HEK293 (cell line): ENCODE measurements at regions not wholly inside any gene's neighbourhood (a gene's known extent, or its start where the extent isn't known, plus 50 kb on each side); places are given as distances from the start of the nearest gene placed in this dataset.
"Not testable (repeated sequence)": the region's sequence is repeated elsewhere in the genome, so short reads cannot be mapped to it uniquely, and the experiment has no call there.

Experiments
- CTCF ChIA-PET: fragments of 350-600 bp; formaldehyde crosslinking; extraction: SDS; loops from one replicate; lab custom pipeline; 2021; ENCODE audit warnings: antibody characterized with exemption; lab: Yijun Ruan, JAX
- POLR2A ChIA-PET: fragments of 300-600 bp; formaldehyde crosslinking; extraction: SDS; loops from one replicate; lab custom pipeline; 2020; ENCODE audit warnings: antibody characterized with exemption, inconsistent platforms; lab: Yijun Ruan, JAX
- H3K27ac ChIP-seq: fragments of 200-500 bp; sonication (Bioruptor generic); 2 replicates; pipeline ENCODE4 v1.5.1; 2014; ENCODE audit warnings: low read depth, low read length, control low read depth, inconsistent platforms; ENCODE audit errors: extremely low read depth
- H3K36me3 ChIP-seq, 2 experiments: fragments of 200-500 bp in 1 of 2; sonication (Bioruptor generic) in 1 of 2; 1 replicate in 1 of 2; 2 replicates in 1 of 2; pipeline ENCODE4 v1.5.1; 2014 to 2017; ENCODE audit warnings: inconsistent platforms in 2 of 2, low read length in 2 of 2; ENCODE audit not compliant: control insufficient read depth in 2 of 2, insufficient read depth in 1 of 2
- H3K4me1 ChIP-seq: fragments of 200-500 bp; sonication (Bioruptor generic); 2 replicates; pipeline ENCODE4 v1.5.1; 2014; ENCODE audit warnings: mild to moderate bottlenecking, low read length, inconsistent platforms; ENCODE audit not compliant: control insufficient read depth, insufficient read depth
- H3K4me3 ChIP-seq: 2 replicates; pipeline ENCODE4 v1.5.1; 2011; ENCODE audit warnings: low read depth, mild to moderate bottlenecking, control low read depth, low read length, moderate library complexity
- H3K9me3 ChIP-seq: fragments of 200-500 bp; sonication (Bioruptor generic); 2 replicates; pipeline ENCODE4 v1.5.1; 2014; ENCODE audit warnings: low read depth, low read length, inconsistent platforms; ENCODE audit not compliant: control insufficient read depth, insufficient read depth
- GLIS1 ChIP-seq: fragments of 450-650 bp; formaldehyde crosslinking; IDR thresholded peaks from 2 replicates; pipeline ENCODE4 v1.5.1; 2016; ENCODE audit warnings: missing biosample characterization, missing genetic modification characterization
- PRDM4 ChIP-seq: fragments of 450-650 bp; formaldehyde crosslinking; IDR thresholded peaks from 2 replicates; pipeline ENCODE4 v1.5.1; 2017; ENCODE audit warnings: missing biosample characterization, missing genetic modification characterization
- WT1 ChIP-seq: fragments of 450-650 bp; formaldehyde crosslinking; IDR thresholded peaks from 2 replicates; pipeline ENCODE4 v1.5.1; 2016; ENCODE audit warnings: missing biosample characterization, missing genetic modification characterization
- ZBTB11 ChIP-seq: fragments of 450-650 bp; formaldehyde crosslinking; conservative IDR thresholded peaks from 2 replicates; pipeline ENCODE4 v1.5.1; 2016; ENCODE audit warnings: low read depth, missing biosample characterization, missing genetic modification characterization
- ZNF132 ChIP-seq: fragments of 450-650 bp; formaldehyde crosslinking; IDR thresholded peaks from 2 replicates; pipeline ENCODE4 v1.5.1; 2017; ENCODE audit warnings: missing biosample characterization, missing genetic modification characterization, borderline replicate concordance
- ZNF169 ChIP-seq: fragments of 450-650 bp; formaldehyde crosslinking; IDR thresholded peaks from 2 replicates; pipeline ENCODE4 v1.5.1; 2016; ENCODE audit warnings: missing biosample characterization, missing genetic modification characterization
- ZNF248 ChIP-seq: fragments of 450-650 bp; formaldehyde crosslinking; IDR thresholded peaks from 2 replicates; pipeline ENCODE4 v1.5.1; 2017; ENCODE audit warnings: missing biosample characterization, missing genetic modification characterization
- ZNF292 ChIP-seq: fragments of 450-650 bp; formaldehyde crosslinking; IDR thresholded peaks from 2 replicates; pipeline ENCODE4 v1.5.1; 2016; ENCODE audit warnings: low read depth, missing biosample characterization, missing genetic modification characterization, borderline replicate concordance
- ZNF366 ChIP-seq: fragments of 450-650 bp; formaldehyde crosslinking; conservative IDR thresholded peaks from 2 replicates; pipeline ENCODE4 v1.5.1; 2016; ENCODE audit warnings: missing biosample characterization, missing genetic modification characterization
- ZNF391 ChIP-seq: fragments of 450-650 bp; formaldehyde crosslinking; IDR thresholded peaks from 2 replicates; pipeline ENCODE4 v1.5.1; 2016; ENCODE audit warnings: low read depth, missing biosample characterization, missing genetic modification characterization, borderline replicate concordance
- ZNF449 ChIP-seq: fragments of 450-650 bp; formaldehyde crosslinking; IDR thresholded peaks from 2 replicates; pipeline ENCODE4 v1.5.1; 2017; ENCODE audit warnings: missing biosample characterization, mild to moderate bottlenecking, missing genetic modification characterization, moderate library complexity
- ZNF629 ChIP-seq: fragments of 450-650 bp; formaldehyde crosslinking; IDR thresholded peaks from 2 replicates; pipeline ENCODE4 v1.5.1; 2017; ENCODE audit warnings: missing biosample characterization, missing genetic modification characterization
- ZNF654 ChIP-seq: fragments of 450-650 bp; formaldehyde crosslinking; IDR thresholded peaks from 2 replicates; pipeline ENCODE4 v1.5.1; 2016; ENCODE audit warnings: low read depth, missing biosample characterization, missing genetic modification characterization
- TF ChIP-seq, protein P1 (sequence below): fragments of 450-650 bp; formaldehyde crosslinking; IDR thresholded peaks from 2 replicates; pipeline ENCODE4 v1.5.1; 2016; ENCODE audit warnings: missing biosample characterization, missing genetic modification characterization, low read depth

GRCh38 chr7:89623018-89623672, 531.1 kb upstream of the STEAP1 start:
- CTCF ChIA-PET: interaction anchor here (0.6 to 2.1 kb wide), 11 partner anchors 9 to 1365 kb away, joined by 3 to 12 read pairs (median 3); no protein-coding TSS in a partner anchor
- POLR2A ChIA-PET: no interaction called here
- Histone ChIP-seq H3K4me1 (no peaks in the 10 kb centered on the region), H3K36me3 (no peaks in the 10 kb centered on the region), H3K27ac (no peak overlapping the region), H3K4me3 (no peak overlapping the region), H3K9me3 (no peaks in the 10 kb centered on the region)
- TF ChIP-seq ZNF169 (no peak), ZNF629 (no peak), WT1 (tag by site-specific recombination) (no peak), ZNF292 (tag by site-specific recombination) (no peak), ZBTB11 (tag by site-specific recombination) (no peak), ZNF366 (tag by site-specific recombination) (no peak), ZNF654 (peak; percentile 62), ZNF132 (no peak)

DNA sequence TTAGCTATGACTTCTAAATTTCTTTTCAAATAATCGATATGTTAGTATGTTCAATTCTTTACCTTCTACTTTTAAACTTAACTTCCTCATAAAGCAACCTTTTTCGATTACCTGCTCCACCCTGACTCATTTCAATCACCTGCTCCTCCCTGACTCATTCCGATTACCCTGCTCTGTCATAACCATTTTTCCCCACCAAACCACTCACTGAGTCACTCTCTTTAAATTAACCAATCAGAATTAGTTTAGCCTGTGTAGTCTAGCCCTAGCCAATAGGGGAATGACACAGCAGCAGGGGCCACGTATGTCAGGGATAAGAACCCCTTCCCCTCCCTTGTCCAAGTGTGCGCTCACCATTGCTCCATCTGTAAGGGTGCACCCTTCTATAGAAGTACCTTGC, 530.1 kb upstream of the STEAP1 start:
- POLR2A ChIA-PET, CTCF ChIA-PET, H3K4me3 ChIP-seq, H3K36me3 ChIP-seq, H3K27ac ChIP-seq, H3K4me1 ChIP-seq, H3K9me3 ChIP-seq: not testable (repeated sequence)

DNA sequence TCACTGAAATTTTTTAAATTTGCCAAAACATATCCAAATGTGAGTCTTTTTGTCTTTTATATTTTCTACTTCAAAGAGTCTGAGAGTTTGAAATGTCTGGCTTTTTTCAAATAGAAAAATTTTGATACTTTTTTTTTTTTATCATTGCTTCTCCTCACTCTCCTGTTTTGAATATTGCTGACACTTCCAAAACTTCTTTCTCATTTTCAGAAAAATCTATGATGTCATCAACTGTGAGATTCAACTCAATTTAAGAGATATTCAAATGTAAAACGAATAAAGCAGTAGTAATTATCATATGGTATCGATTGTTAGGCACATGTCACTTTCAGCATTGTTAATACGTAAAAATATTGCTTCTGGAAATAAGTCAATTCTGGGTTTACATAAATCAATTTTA, 505.8 kb upstream of the STEAP1 start:
- Histone ChIP-seq H3K4me3 (no peak overlapping the region), H3K4me1 (no peaks in the 10 kb centered on the region), H3K36me3 (no peaks in the 10 kb centered on the region), H3K9me3 (no peaks in the 10 kb centered on the region), H3K27ac (no peak overlapping the region)
- ChIA-PET POLR2A (no interaction called here), CTCF (no interaction called here)
- TF ChIP-seq ZNF391 (tag by site-specific recombination) (no peak), ZNF449 (tag by site-specific recombination) (no peak), GLIS1 (tag by site-specific recombination) (no peak), PRDM4 (no peak), ZNF248 (tag by site-specific recombination) (no peak)
- TF ChIP-seq, protein P1, sequence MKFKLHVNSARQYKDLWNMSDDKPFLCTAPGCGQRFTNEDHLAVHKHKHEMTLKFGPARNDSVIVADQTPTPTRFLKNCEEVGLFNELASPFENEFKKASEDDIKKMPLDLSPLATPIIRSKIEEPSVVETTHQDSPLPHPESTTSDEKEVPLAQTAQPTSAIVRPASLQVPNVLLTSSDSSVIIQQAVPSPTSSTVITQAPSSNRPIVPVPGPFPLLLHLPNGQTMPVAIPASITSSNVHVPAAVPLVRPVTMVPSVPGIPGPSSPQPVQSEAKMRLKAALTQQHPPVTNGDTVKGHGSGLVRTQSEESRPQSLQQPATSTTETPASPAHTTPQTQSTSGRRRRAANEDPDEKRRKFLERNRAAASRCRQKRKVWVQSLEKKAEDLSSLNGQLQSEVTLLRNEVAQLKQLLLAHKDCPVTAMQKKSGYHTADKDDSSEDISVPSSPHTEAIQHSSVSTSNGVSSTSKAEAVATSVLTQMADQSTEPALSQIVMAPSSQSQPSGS: peak; percentile 49; the same call in 1 of the 2 replicates
